Adrenal gland (tissue), 5 donors: ENCODE measurements at regions not wholly inside any gene's neighbourhood (a gene's known extent, or its start where the extent isn't known, plus 50 kb on each side); places are given as distances from the start of the nearest gene placed in this dataset.

Experiments
- POLR2A ChIP-seq, 2 donors: fragments of 450-650 bp; IDR thresholded peaks; one replicate each; pipeline ENCODE4 v1.6.1; 2017; ENCODE audit warnings: antibody characterized with exemption in 2 of 2, mild to moderate bottlenecking in 2 of 2, moderate library complexity in 1 of 2
- TF ChIP-seq, protein P1 (sequence below), 6 experiments: fragments of 450-650 bp in 4 of 6; fragments of 200-600 bp in 2 of 6; sonication (generic) in 1 of 6; IDR thresholded peaks; 1 replicate in 5 of 6; 2 replicates in 1 of 6; pipeline versions ENCODE4 v1.5.1 to v1.8.0; 2016 to 2021; ENCODE audit warnings: antibody characterized with exemption in 6 of 6, mild to moderate bottlenecking in 2 of 6, moderate library complexity in 1 of 6
- donor health status: DM: no; HTN: no; CAD: no.

GRCh38 chr1:157284451-157284850 is 146.3 kb upstream of the ETV3 start:
- TF ChIP-seq, protein P1, sequence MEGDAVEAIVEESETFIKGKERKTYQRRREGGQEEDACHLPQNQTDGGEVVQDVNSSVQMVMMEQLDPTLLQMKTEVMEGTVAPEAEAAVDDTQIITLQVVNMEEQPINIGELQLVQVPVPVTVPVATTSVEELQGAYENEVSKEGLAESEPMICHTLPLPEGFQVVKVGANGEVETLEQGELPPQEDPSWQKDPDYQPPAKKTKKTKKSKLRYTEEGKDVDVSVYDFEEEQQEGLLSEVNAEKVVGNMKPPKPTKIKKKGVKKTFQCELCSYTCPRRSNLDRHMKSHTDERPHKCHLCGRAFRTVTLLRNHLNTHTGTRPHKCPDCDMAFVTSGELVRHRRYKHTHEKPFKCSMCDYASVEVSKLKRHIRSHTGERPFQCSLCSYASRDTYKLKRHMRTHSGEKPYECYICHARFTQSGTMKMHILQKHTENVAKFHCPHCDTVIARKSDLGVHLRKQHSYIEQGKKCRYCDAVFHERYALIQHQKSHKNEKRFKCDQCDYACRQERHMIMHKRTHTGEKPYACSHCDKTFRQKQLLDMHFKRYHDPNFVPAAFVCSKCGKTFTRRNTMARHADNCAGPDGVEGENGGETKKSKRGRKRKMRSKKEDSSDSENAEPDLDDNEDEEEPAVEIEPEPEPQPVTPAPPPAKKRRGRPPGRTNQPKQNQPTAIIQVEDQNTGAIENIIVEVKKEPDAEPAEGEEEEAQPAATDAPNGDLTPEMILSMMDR (IDR thresholded peaks at IDR 0.05) = no peak
- no peak for TF ChIP-seq POLR2A (IDR thresholded peaks at IDR 0.05)
